ENCODE measurements at regions not wholly inside any gene's neighbourhood (a gene's known extent, or its start where the extent isn't known, plus 50 kb on each side); places are given as distances from the start of the nearest gene placed in this dataset.

- no peak for DNase-seq (ENCODE audit: low read depth)
Observed at GRCh38 chr2:65532326-65532725, 99.9 kb upstream of the SPRED2 start.

- DNase-seq (ENCODE audit: low read depth) = no peak
Observed at GRCh38 chr2:65530547-65531320, 98.3 kb upstream of the SPRED2 start.

GRCh38 chr2:65529419-65529818, 97.0 kb upstream of the SPRED2 start:
- no peak for DNase-seq (ENCODE audit: low read depth)

- DNase-seq (ENCODE audit: low read depth) = no peak
Observed at GRCh38 chr2:65528241-65528574, 95.8 kb upstream of the SPRED2 start.

GRCh38 chr2:65527451-65528240, 95.2 kb upstream of the SPRED2 start:
- DNase-seq (ENCODE audit: low read depth) = peak; percentile 28

- no peak for DNase-seq (ENCODE audit: low read depth)
Observed at GRCh38 chr2:65525616-65526231, 93.3 kb upstream of the SPRED2 start.

GRCh38 chr2:65522922-65523321, 90.5 kb upstream of the SPRED2 start:
- no peak for DNase-seq (ENCODE audit: low read depth)

GRCh38 chr2:65518751-65519150, 86.4 kb upstream of the SPRED2 start:
- no peak for DNase-seq (ENCODE audit: low read depth)

- no peak for DNase-seq (ENCODE audit: low read depth)
Observed at GRCh38 chr2:65514555-65515195, 82.3 kb upstream of the SPRED2 start.

GRCh38 chr2:65512783-65513182, 80.4 kb upstream of the SPRED2 start:
- no peak for DNase-seq (ENCODE audit: low read depth)

GRCh38 chr2:65511306-65511705, 78.9 kb upstream of the SPRED2 start:
- DNase-seq (ENCODE audit: low read depth) = no peak

GRCh38 chr2:65508225-65508624, 75.8 kb upstream of the SPRED2 start:
- DNase-seq (ENCODE audit: low read depth) = no peak

- no peak for DNase-seq (ENCODE audit: low read depth)
Observed at GRCh38 chr2:65507102-65508069, 75.0 kb upstream of the SPRED2 start.

GRCh38 chr2:65504814-65505697, 72.7 kb upstream of the SPRED2 start:
- DNase-seq (ENCODE audit: low read depth) = no peak

- no peak for DNase-seq (ENCODE audit: low read depth)
Observed at GRCh38 chr2:65504201-65504600, 71.8 kb upstream of the SPRED2 start.

GRCh38 chr2:65503746-65504145, 71.3 kb upstream of the SPRED2 start:
- no peak for DNase-seq (ENCODE audit: low read depth)

GRCh38 chr2:65501836-65502235, 69.4 kb upstream of the SPRED2 start:
- DNase-seq (ENCODE audit: low read depth) = no peak

- DNase-seq (ENCODE audit: low read depth) = no peak
Observed at GRCh38 chr2:65501074-65501473, 68.7 kb upstream of the SPRED2 start.

- DNase-seq (ENCODE audit: low read depth) = no peak
Observed at GRCh38 chr2:65500310-65501040, 68.1 kb upstream of the SPRED2 start.

GRCh38 chr2:65499216-65499615, 66.8 kb upstream of the SPRED2 start:
- DNase-seq (ENCODE audit: low read depth) = no peak

Measured in amniotic epithelial cell (primary cell).